ENCODE measurements at regions not wholly inside any gene's neighbourhood (a gene's known extent, or its start where the extent isn't known, plus 50 kb on each side); places are given as distances from the start of the nearest gene placed in this dataset.

- no peak for DNase-seq
Observed at GRCh38 chr9:38224941-38225340, 155.9 kb upstream of the SHB start.

DNA sequence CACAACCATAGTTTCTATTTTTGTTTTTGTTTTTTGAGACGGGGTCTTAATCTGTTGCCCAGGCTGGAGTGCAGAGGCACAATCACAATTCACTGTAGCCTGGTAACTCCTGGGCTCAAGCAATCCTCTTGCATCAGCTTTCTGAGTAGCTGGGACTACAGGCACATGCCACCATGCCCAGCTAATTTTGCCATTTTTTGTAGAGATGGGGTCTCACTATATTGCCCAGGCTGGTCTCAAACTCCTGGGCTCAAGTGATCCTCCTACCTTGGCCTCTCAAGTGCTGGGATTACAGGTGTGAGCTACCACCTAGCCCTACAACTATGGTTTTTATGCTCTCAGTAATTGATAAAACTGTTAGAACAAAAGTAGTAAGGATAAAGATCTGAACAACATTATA, 147.5 kb upstream of the SHB start:
- DNase-seq: no peak

DNA sequence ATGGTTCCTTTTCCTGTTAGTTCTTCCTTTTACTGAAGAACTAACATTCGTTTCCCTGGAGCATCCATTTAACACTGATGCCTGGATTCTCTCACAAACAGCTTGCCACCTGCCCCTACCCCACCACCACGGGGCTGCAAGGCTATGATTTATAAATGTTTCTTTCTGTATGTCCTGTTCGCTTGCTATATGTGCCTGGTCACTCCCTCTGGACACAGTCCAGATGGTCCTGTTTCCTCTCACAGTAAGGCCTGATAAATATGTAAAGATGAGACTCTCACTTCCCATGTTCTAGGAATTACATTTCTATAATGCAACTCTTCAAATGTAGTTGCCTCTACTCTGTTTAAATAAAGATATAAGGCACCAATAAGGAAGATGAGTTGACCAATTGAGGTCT, 146.4 kb upstream of the SHB start:
- DNase-seq: no peak

DNA sequence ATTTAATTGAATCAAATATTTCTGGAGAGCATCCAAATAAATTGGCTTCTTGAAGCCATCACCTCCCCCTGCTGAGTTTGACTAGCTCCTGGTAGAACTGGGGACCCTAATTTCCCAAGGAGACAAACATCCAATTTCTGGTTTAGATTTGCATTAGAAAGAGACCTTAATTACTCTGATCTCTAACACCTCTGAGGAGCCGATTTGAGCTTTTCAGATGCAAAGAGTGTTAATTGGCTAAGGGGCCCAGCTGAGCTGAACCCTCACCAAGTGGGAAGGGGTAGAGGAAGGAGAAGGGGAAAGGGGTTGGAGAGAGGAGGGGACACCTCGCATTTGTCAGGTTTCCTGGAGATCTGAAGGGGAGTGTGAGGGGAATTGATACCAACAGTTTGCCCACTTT, 145.4 kb upstream of the SHB start:
- DNase-seq: no peak

DNA sequence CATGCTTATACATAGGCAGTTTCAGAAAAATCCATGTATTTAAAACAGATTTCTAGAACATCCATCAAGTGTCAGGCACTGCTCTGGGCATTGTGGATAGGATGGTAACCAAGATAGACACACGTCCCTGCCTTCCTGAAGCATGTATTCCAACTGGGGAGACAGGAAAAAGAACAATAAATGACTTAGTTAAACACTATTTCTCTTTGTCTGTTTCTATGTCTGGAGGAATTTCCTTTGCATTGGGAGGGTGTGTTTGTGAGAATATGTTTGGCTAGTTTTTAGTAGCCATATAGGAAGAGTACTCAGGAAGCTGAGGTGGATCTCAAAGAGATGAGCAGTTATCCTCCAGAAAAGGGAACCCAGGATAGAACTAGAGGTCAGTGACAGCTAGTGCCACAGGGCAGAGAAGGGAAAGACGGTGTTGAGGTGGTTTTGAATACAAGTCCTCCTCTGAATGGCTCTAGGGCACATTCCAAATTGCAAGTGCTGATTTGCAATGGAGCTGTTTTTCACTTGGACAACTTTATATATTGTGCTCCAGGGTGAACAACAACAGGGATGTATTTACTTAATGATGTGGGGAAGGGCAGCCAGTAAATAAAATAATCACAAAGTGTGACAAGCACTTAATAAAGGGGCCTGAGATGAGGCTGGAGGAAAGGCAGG, 144.7 kb upstream of the SHB start:
- no peak for DNase-seq

GRCh38 chr9:38212016-38212415, 143.0 kb upstream of the SHB start:
- no peak for DNase-seq

GRCh38 chr9:38211002-38211401, 142.0 kb upstream of the SHB start:
- DNase-seq: no peak

DNA sequence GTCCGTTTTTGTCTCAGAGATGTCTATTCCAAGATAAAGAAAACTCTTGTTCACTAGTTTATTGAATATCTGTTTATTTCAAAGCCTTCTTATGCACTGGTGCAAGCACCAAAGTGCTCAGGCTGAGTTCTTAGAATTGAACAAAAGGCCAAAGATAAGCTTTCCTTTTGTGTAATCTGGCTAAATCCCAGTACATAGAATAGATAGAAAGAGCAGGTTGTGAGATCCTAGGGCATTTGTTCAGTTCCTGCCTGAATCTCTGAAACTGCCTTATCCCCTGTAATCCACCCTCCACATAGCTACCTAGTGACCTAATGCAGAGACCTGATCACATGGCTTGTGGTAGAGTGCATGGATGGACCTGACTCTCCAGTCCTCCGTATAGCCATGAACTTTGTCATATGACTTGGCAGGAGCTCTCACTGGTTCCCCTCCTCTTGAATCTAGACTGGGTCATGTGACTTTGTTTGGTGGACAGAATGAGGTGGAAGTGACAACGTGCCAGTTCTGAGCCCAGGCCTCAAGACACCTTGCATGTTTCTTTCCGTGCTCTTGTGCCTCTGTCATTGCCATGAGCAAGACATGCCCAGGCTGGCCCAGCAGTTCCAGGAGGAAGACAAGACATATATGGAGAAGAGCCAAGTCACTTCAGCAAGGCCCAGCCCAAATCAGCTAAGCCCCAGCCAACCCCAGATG, 139.3 kb upstream of the SHB start:
- no peak for DNase-seq

GRCh38 chr9:38207247-38207778, 138.3 kb upstream of the SHB start:
- DNase-seq: no peak

DNA sequence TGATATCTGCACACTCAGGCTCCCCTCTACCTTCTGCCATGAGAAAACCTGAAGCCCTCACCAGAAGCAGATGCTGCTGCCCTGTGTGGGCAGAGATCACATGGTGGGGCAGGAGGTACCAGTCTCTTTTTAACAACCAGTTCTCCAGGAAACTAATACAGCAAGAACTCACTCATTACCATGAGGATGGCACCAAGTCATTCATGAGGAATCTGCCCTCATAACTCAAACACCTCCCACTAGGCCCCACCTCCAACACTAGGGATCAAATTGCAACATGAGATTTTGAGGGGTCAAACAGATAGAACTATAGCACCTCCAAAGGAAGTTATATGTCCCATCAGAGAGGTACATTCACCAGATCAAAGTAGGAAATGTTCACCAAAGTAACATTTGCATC, 136.3 kb upstream of the SHB start:
- no peak for DNase-seq

GRCh38 chr9:38202336-38202938, 133.4 kb upstream of the SHB start:
- no peak for DNase-seq

- no peak for DNase-seq
Observed at GRCh38 chr9:38201844-38202243, 132.8 kb upstream of the SHB start.

DNA sequence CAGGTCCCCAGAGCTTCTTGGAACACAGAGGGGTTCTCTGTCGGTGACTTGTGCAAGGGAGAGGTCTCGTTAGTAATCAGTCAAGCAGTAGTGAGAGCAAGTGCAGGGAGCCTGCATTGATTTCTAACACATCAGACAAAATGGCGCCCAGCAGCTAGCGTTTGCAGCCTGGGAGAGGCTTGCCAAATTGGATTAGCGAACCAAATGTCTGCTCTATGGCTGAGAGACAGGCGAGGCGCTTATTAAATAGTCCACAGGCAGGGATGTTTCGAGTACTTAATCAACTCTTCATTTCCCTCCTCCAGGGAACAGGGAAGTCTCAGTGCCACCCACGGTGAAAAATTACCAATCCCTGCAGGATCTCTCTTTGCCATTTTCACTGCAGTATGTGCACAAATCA, 131.4 kb upstream of the SHB start:
- no peak for DNase-seq

DNA sequence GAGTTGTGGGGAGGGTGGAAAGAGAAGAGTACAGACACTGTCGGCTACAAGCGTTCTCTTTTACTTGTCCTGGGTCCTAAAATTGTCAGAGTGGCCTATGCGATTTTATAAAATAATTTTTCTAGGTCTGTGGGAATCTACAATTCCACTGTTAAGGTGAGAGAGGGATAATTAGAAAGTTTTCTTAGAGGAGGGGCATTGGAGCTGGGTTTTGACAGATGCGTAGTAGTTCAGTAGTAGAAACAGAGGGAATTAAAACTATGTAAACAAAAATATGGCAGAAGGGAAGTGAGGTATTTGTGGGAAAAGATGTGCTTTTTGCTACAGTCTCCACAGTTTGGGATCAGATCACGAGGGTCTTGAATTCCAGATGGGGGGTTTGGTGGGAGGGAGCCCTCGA, 129.1 kb upstream of the SHB start:
- DNase-seq: no peak

- DNase-seq: no peak
Observed at GRCh38 chr9:38196714-38197113, 127.7 kb upstream of the SHB start.

DNA sequence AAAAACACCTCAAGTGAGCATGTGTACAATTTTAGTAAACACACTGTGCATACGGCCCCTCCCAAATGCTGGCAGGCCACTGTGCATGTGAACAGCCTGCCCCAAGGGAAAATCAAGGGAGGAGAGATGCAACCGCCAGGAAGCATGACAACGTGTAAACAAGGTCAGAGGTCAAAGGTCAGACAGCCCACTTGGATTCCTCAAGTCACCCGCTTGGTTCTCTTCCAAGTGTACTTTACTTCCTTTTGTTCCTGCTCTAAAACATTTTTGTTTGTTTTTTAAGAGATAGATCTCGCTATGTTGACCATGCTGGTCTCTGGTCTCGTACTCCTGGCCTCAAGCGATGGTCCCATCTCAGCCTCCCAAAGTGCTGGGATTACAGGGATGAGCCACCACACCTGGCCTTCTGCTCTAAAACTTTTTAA, 126.7 kb upstream of the SHB start:
- DNase-seq: no peak

DNA sequence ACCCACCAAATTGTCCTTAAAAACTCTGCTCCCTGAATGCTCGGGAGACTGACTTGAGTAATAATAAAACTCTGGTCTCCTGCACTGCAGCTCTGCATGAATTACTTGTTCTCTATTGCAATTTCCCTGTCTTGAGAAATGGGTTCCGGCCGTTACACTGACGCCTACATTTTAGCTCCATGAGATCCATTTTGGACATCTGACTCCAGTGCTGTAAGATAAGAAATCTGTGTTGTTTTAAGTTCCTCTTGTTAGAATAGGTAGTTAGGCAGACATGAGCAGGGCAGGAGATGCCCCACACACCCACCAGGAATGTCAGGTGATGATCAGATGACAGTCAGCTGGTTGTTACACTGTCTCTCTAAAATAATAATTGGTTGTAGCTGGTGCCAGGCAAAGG, 125.8 kb upstream of the SHB start:
- no peak for DNase-seq

- DNase-seq: no peak
Observed at GRCh38 chr9:38192731-38193265, 123.8 kb upstream of the SHB start.

- no peak for DNase-seq
Observed at GRCh38 chr9:38186404-38187115, 117.5 kb upstream of the SHB start.

GRCh38 chr9:38185647-38186403, 116.8 kb upstream of the SHB start:
- DNase-seq: no peak

DNA sequence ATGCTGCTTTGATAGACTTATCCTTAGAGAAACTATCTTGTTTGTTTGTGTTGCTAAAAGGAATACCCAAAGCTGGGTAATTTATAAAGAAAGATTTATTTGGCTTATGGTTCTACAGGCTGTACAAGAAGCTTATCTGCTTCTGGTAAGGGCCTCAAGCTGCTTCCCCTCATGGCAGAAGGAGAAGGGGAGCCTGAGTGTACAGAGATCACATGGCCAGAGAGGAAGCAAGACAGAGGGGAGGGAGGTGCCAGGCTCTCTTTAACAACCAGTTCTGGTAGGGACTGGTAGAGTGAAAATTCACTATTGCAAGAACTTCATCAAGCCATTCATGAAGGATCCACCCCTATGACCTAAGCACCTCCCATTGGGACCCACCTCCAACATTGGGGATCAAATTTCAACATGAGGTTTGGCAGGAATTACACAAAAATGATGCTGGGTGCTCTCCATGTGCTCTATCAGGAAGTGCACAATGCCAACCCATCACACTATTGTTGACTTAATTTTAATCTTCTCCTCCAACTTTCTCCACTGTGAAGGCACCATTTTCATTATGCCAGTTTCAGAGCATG, 115.1 kb upstream of the SHB start:
- no peak for DNase-seq

- no peak for DNase-seq
Observed at GRCh38 chr9:38182321-38182720, 113.3 kb upstream of the SHB start.

All from amniotic stem cell (primary cell).